NCI-H2081 treated with DMSO at 0.1 percent for 48 hours (cell line): ENCODE measurements at regions not wholly inside any gene's neighbourhood (a gene's known extent, or its start where the extent isn't known, plus 50 kb on each side); places are given as distances from the start of the nearest gene placed in this dataset.
"Not testable (repeated sequence)": the region's sequence is repeated elsewhere in the genome, so short reads cannot be mapped to it uniquely, and the experiment has no call there.

Experiments
- DNase-seq: peaks from one replicate; lab custom pipeline; 2025; lab: John Stamatoyannopoulos, UW

DNA sequence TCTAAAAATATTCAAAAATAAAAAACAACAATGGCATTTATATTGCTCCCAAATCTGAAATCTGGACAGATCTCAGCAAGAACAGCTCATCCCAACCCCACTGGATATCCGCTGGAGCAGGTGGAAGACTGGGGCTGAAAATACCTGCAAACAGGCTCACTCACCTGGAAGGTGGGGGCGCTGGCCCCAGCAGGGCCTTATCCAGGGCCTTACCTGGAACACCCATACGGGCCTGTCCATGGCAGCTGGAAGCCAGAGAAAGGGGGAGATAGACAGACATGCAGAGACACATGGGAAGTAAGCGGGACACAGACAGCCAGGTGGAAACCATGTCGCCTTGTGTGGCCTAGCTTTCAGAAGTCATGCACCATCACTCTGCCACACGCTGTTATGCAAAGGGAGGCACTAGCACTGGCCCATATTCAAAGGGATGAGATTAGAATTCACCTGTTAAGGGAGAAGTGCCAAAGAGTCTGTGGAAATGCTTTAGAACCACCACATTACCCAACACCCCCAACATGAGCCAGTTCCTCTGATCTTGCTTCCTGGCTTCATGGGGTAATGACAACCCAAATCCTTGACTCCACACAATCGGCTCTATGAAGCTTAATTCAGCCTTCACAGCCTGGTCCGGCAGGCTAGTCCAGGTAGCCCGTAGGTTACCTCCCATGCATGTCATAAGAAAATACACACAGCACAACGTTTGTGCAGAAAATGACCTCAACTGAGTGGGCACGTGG lies 99.0 kb upstream of the CDYL start:
- no peak for DNase-seq

GRCh38 chr6:4676016-4676415 lies 100.2 kb upstream of the CDYL start:
- DNase-seq = no peak

- DNase-seq = no peak
Measured at GRCh38 chr6:4675121-4675520, 101.1 kb upstream of the CDYL start.

- no peak for DNase-seq
Measured at GRCh38 chr6:4673861-4674260, 102.3 kb upstream of the CDYL start.

DNA sequence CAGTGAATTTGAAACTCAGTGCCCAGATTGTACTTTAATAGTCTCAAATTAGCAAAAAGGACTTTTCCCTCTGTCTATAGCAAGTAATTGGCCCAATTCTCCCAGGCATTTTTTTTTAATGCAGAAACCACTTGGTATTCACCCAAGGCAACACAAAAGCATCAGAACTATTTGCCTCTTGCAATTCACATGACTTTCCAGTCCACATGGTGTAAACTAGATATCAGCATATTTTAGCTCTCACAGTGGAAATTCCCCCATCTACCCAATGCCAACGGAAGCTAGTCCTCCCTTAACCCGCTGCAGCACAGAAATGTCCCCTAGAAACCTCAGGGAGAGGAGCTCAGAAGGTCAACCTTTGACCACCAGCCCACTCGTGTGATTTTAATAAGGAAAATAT lies 103.4 kb upstream of the CDYL start:
- no peak for DNase-seq

DNA sequence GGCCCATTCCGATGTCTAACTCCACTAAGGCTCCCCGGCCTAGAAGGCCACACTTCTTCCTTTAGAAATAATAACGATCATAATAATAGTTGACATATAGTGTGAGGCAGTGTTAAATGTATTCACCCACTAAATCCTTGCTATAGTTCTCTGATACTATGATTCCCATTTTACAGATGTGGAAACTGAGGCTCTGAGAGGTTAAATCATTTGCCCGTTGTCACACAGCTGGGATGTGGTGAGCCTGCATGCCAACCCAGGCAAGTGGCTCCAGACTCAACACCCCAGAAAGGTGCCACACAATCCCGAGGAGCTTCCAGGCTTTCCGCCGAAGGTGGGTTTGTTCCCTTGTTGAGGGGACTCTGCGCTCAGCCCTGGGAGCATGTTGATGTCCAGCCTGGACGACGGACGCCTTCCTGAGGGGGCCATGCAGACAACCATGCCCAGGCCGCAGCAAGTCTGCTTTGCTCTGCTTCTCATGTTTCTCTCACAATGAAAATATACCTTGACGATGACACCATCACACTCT lies 104.6 kb upstream of the CDYL start:
- DNase-seq = no peak

DNA sequence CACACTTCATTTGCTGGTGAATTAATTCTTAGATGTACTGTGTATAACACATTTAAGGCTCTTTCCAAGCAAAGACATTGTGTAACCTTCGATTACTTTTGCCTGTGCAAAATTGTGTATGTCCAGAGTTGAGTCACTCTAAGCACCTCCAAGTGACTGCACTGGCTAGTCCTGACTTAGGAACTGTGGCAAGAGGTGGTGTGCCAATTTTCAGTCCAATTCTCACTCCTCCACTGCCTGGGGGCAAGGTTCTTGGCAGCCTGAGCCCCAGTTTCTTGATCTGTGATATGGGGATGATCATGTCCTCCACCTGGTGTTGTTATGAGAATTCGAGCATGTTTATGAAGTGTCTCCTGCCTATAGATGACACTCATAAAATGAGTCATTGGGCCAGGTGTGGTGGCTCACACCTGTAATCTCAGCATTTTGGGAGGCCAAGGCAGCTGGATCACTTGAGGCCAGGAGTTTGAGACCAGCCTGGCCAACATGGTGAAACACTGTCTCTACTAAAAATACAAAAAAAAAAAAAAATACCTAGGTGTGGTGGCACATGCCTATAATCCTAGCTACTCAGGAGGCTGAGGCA lies 105.3 kb upstream of the CDYL start:
- DNase-seq = no peak

- DNase-seq = no peak
Measured at GRCh38 chr6:4670290-4670689, 105.9 kb upstream of the CDYL start.

GRCh38 chr6:4668271-4669179 lies 107.7 kb upstream of the CDYL start:
- DNase-seq = no peak

DNA sequence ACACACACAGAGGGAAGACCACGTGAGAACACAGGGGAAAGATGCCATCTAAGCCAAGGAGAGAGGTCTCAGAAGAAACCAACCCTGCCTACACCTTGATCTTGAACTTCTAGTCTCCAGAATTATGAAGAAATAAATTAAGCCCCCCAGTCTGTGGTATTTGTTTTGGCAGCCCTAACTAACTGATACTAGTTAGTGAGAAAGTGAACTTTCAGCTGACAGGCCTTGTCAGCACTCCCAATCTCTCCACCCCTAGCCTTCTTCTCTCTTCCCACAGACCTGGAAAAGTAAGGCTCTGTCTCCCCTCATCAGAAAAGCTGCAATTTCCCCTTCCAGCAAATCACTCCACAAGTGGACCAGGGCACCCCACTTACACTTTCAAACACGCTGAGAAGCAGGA lies 108.6 kb upstream of the CDYL start:
- no peak for DNase-seq

DNA sequence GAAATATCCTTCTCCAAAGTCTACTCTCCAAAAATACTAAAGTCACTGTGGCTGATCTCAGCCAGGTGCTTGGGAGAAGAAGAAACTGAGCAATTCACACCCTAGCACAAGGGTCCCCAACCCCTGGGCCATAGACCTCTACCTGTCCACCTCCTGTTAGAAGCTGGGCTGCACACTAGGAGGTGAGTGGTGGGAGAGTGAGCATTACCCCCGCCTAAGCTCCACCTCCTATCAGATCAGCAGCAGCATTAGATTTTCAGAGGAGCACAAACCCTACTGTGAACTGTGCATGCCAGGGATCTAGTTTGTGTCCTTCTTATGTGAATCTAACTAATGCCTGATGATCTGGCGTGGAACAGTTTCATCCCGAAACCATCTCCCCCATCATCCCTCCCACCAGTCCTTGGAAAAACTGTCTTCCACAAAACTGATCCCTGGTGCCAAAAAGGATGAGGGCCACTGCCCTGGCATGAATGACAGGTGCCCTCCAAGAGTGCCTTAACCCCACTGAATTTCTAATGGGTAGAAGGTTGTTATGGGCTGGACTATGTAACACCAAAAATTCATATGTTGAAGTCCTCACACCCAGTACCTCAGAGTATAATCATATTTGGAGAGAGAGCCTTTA lies 109.2 kb upstream of the CDYL start:
- DNase-seq = no peak

DNA sequence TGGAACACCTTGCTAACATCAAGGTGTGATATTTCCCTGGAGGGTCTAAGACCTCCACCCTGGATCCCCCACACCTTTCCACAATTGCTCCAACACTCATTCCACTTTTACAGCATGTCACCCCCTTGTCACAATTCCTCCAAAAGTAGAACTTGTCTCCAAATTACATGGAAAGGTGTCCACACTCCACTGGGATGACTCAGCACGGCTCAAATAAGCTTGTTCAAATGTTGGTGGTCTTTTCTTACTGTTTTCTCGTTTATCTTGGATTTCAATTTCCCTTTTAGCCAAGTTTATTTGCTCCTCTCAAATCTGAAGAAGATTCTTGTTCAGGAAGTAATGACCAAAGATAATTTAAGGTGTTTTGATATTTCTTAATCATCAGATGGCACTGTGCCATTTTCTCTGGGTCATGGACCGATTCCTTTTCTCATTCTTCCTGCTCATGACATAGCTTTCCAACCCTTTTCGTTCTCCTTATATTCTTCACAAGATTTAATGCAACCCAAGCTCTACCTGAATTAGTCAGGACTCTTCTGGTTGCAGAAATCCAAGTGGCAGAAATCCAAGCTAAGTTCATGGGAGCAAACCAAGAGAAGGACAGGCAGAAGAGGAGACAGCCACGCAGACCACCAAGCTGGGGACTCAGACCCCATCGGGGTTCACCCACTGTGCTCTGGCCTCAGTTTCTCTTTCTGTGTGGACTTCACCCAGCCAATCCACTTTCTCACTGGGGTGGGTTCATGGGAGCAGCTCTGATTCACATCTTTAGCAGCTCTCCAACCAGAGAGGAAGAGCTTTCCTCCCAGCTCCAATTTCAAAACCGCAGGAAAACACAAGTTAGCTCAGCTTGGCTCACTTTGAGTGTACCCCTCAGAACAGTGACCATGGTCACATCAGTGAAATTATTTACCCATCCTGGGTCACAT lies 110.5 kb upstream of the CDYL start:
- no peak for DNase-seq

GRCh38 chr6:4664911-4665310 lies 111.3 kb upstream of the CDYL start:
- DNase-seq = no peak

DNA sequence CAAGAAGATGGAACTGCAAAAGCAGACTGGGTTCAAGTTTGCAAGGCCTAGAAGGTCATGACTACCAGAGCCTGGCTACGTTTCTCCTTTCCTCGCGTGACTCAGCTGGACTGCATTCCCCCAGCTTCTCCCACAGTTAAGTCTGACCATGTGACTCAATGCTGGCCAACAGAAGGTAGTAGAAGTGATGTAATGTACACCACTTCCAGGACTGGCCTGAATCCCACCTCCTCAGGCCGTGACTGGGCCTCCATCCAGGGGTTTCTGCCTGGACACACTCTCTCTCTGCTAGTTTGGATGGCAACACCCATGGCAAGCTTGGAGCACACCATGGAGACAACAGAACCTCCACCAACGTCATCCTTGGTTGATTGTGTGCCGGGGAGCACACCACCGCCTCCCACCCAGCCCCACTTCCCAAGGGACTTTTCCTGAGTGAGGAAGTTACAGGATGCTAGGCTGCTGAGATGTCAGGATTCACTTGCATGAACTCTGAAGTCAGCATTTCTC lies 112.0 kb upstream of the CDYL start:
- no peak for DNase-seq

- DNase-seq = no peak
Measured at GRCh38 chr6:4662886-4663285, 113.3 kb upstream of the CDYL start.

GRCh38 chr6:4661391-4661790 lies 114.8 kb upstream of the CDYL start:
- DNase-seq = no peak

GRCh38 chr6:4660377-4661321 lies 115.6 kb upstream of the CDYL start:
- DNase-seq = no peak

DNA sequence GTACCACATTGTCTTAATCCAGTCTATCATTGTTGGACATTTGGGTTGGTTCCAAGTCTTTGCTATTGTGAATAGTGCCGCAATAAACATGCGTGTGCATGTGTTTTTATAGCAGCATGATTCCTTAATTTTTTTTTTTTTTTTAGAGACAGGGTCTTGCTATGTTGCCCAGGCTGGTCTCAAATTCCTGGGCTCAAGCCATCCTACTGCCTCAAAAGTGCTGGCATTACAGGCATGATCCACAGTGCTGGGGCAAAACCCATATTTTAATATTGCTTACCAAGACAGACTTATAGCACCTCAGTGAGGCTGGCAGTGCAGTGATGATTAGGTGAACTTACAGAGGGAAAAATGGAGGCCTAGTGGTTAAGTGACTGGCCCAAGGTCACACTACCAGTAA lies 116.5 kb upstream of the CDYL start:
- DNase-seq = not testable (repeated sequence)

DNA sequence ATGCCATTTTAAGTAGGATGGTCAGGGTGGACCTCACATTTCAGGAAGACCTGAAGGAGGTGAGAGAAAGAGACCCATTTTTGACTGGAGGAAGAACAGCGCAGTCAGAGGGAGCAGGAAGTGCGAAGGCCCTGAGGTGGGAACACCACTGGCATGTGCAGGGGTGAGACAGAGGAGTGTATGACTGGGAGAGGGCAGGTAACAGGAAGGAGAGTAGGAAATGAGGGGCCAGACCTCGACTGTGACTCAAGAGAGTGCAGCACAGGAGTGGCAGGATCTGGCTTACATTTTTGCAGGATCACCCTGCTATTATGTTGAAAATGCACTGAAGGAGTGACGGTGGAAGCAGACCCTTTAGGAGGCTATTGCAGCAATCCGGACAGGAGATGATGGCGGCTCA lies 117.7 kb upstream of the CDYL start:
- DNase-seq = no peak

DNA sequence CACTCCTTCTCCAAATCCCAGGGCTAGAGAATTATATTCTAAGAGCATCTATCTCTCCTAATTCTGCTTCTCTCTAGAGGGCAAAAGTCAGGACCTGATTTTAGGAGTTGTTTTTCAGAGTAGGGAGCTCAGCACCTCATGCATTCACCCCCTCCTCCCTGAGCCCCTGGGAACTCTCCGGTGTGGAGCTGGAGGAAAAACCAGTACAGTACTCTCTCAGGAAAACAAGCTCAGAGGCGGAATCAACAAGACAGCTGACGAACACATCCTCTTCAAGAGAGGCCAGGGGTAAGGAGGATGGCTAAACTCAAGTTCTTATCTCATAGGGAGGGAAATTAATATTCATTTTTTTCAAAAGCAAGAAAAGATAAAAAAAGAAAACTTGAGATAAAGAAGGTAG lies 120.1 kb upstream of the CDYL start:
- no peak for DNase-seq
